ENCODE measurements at regions not wholly inside any gene's neighbourhood (a gene's known extent, or its start where the extent isn't known, plus 50 kb on each side); places are given as distances from the start of the nearest gene placed in this dataset.
"Not testable (repeated sequence)": the region's sequence is repeated elsewhere in the genome, so short reads cannot be mapped to it uniquely, and the experiment has no call there.

DNA sequence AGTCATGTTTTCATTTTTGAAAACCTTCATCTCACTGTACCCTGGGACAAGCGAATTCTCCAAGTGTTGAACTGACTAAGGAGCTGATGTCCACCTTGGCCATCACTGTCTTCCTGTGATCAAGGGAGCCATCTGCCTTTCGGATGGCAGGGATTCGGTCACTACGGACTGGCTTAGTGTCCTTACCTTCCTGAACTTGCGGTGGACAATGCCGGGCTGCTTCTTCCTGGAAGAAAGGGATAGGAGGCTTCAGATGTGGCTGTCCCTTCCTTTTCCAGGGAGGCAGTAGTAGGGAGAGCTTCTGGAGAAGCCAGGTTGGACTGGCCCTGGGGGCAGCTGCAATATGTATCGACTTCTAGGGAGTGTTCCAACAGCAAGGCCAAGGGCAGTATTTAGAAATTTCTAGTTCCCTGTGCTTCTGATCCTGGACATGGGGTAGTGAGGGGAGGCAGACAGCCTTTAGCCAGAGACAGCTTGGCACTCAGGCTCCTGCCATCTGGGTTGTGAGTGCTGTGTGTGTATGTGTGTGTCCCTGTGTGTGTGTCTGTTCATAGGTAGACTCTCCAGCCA is 114.6 kb downstream of the IER5 start:
- no peak for DNase-seq (ENCODE audit: low spot score)

DNA sequence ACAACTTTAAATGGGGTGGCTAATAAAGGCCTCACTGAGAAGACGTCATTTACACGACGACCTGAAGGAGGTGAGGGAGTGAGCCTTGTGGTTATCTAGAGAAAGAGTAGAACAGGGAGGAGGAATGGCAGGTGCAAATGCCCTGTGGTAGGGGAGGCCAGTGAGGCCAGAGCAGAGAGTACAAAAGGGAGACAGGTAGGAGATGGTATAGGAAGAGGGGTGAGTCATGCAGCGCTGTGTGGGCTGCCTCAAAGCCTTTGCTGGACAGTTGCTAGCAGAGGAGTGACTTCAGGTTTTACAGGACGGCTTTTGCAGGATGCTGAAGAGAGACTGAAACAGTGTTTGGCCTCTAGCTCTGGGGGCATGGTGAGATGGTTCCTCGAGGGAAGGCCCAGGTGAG is 116.0 kb downstream of the IER5 start:
- no peak for DNase-seq (ENCODE audit: low spot score)

DNA sequence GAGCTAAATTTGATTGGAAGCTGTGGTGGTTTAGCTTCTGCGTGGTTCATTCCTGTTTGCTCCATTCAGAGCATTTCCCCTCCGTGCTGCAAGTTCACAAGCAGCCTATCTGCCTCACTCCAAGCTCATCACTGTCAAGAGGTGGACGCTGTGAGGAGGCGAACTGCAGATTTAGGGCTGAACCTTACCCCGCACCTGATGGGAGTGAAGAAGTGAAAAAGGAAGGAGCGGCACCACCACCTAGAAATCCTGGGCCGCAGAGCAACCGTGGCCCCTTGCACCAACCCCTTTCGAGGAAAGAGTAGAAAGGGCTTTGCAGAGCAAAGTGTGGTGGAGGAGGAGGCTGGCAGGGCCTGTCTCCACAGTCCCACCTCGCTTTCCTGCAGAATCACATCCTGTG is 117.4 kb downstream of the IER5 start:
- no peak for DNase-seq (ENCODE audit: low spot score)

- DNase-seq (ENCODE audit: low spot score) = no peak
These were observed 118.0 kb downstream of the IER5 start for GRCh38 chr1:181206513-181206912.

GRCh38 chr1:181206979-181207790 is 118.7 kb downstream of the IER5 start:
- DNase-seq (ENCODE audit: low spot score) = no peak

- DNase-seq (ENCODE audit: low spot score) = no peak
These were observed 119.6 kb downstream of the IER5 start for GRCh38 chr1:181208083-181208482.

DNA sequence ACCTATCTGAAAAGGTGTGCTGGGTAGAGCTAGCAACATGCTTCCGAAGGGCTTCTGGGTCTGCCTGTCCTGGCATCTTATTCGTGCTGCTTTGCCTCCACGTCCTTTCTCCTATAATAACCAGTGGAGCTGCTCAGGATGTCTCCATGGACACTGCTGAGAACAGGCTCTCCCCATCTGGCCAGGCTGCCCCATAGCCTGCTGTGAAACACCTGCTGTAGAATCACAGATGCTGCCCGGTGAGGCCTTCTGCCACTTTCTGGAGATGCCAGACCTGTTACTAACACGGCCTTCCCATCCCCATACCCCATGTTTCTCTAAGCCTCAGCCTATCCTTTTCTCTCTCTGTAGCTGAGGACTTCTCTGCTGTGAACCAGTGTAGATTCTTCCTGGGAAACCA is 120.5 kb downstream of the IER5 start:
- DNase-seq (ENCODE audit: low spot score) = no peak

DNA sequence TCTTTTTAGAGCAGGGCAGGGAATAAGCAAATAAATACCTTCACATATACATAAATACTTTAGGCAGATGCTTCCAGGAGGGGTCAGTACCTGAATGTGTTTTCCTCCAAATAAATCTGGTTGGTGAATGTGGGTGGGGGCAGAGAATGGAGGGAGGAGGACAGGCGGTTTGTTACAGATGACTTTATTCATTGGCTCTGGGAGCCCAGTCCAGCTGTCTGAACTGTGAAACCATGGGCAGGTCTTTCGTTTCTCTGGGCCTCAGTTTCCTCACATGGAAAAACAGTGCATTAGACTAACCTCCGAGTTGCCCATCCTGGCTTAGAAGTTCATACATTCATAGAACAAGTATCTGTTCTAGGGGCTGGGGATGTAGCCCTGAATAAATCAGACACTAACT is 124.6 kb downstream of the IER5 start:
- no peak for DNase-seq (ENCODE audit: low spot score)

DNA sequence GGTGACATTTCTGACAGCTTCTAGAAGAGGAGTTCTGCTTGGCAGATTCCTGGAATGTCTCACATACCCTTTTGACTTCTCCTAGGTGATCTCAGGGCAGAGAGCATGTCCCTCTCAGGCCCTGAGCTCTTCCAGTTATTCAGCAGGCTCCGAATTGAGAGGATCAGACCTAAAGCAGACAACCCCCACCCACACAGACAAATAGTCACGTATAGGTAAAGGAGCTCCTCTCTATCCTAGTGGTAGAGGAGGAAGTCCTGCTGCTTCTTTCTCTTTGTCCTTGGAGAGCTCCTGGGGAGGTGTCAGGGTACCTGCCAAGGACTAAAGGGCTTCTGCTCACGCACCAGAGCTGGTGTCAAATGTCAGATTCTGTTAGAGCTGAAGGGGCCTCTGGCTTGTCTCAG is 128.1 kb downstream of the IER5 start:
- DNase-seq (ENCODE audit: low spot score) = no peak

GRCh38 chr1:181219938-181220337 is 131.4 kb downstream of the IER5 start:
- no peak for DNase-seq (ENCODE audit: low spot score)

- no peak for DNase-seq (ENCODE audit: low spot score)
These were observed 132.6 kb downstream of the IER5 start for GRCh38 chr1:181221078-181221477.

GRCh38 chr1:181222972-181223505 is 134.5 kb downstream of the IER5 start:
- DNase-seq (ENCODE audit: low spot score) = no peak

DNA sequence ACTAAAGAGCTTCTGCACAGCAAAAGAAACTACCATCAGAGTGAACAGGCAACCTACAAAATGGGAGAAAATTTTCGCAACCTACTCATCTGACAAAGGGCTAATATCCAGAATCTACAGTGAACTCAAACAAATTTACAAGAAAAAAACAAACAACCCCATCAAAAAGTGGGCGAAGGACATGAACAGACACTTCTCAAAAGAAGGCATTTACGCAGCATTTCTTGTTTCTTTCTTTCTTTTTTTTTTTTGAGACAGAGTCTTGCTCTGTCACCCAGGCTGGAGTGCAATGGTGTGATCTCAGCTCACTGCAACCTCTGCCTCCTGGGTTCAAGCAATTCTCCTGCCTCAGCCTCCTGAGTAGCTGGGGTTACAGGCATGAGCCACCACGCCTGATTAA is 138.2 kb downstream of the IER5 start:
- DNase-seq (ENCODE audit: low spot score) = not testable (repeated sequence)

DNA sequence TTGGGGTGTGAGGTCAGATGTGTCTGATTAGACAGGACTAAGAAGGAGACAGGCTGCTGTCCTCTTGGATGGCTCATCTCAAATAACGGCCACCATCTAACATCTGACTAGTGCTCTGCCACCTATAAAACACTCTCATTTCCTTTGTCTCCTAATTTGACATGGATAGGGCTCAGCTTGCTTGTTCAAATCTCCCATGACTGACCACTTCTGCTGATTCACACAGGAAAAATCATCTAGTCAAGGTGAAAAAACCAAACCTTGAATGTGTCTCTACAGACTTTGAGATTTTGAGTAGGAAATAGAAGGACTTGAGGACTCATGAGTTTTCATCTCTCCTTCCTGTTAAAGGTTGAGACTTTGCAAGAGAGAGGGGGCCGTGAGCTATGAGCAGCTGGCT is 150.6 kb downstream of the IER5 start:
- DNase-seq (ENCODE audit: low spot score) = no peak

DNA sequence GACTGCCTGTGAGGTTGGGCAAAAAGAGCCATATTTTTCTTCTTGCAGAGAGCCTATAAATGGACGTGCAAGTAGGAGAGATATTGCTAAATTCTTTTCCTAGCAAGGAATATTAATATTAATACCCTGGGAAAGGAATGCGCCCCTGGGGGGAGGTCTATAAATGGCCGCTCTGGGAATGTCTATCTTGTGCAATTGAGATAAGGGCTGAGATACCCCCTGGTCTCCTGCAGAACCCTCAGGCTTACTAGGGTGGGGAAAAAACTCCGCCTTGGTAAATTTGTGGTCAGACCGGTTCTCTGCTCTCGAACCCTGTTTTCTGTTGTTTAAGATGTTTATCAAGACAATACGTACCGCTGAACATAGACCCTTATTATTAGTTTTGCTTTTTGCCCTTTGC is 157.8 kb downstream of the IER5 start:
- not testable (repeated sequence) for DNase-seq (ENCODE audit: low spot score)

GRCh38 chr1:181248361-181248760 is 159.9 kb downstream of the IER5 start:
- not testable (repeated sequence) for DNase-seq (ENCODE audit: low spot score)

- DNase-seq (ENCODE audit: low spot score) = no peak
These were observed 160.7 kb downstream of the IER5 start for GRCh38 chr1:181249186-181249585.

DNA sequence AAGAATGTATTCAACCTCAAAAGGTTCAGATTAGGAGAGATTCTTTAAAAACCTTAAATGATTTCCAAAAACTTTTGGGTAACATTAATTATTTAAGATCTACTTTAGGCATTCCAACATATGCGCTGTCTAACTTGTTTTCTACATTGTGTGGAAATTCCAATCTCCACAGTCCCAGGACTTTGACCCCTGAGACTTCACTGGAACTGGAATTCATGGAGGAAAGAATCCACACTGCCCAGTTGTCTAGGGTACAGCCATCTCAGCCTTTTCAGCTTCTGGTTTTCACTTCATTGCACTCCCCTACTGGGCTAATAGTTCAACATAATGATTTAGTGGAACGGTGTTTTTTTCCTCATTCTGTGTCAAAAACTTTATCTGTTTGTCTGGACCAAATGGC is 161.5 kb downstream of the IER5 start:
- DNase-seq (ENCODE audit: low spot score) = no peak

GRCh38 chr1:181251001-181251712 is 162.7 kb downstream of the IER5 start:
- no peak for DNase-seq (ENCODE audit: low spot score)

GRCh38 chr1:181251713-181252075 is 163.2 kb downstream of the IER5 start:
- DNase-seq (ENCODE audit: low spot score) = no peak

GRCh38 chr1:181253601-181254000 is 165.1 kb downstream of the IER5 start:
- DNase-seq (ENCODE audit: low spot score) = not testable (repeated sequence)

- no peak for DNase-seq (ENCODE audit: low spot score)
These were observed 166.9 kb downstream of the IER5 start for GRCh38 chr1:181255270-181255929.

- DNase-seq (ENCODE audit: low spot score) = no peak
These were observed 168.6 kb downstream of the IER5 start for GRCh38 chr1:181257117-181257516.

Measured in hematopoietic multipotent progenitor cell treated with erythropoietin and hydrocortisone succinate and interleukin-3 and kit ligand, for 15 days (in vitro differentiated cells).